H1 (cell line): ENCODE measurements at regions not wholly inside any gene's neighbourhood (a gene's known extent, or its start where the extent isn't known, plus 50 kb on each side); places are given as distances from the start of the nearest gene placed in this dataset.

Experiments used
- CTCF ChIA-PET: fragments of 300-600 bp; sonication (Branson Sonifier 250); formaldehyde crosslinking; loops from one replicate; lab custom pipeline; 2021; ENCODE audit not compliant: partially characterized antibody; lab: Charles Lee
- POLR2A ChIA-PET: fragments of 300-600 bp; sonication (Branson Sonifier 250); formaldehyde crosslinking; loops from one replicate; lab custom pipeline; 2021; ENCODE audit warnings: inconsistent platforms; ENCODE audit not compliant: partially characterized antibody; lab: Charles Lee
- DNase-seq, 2 experiments: peaks; one replicate each; pipeline versions ENCODE4 v3.0.0 to v3.0.0-alpha.2; 2010 to 2022; ENCODE audit warnings: low spot score in 2 of 2, low read depth in 1 of 2, mixed read lengths in 1 of 2
- FAIRE-seq: peaks from 2 replicates; lab custom pipeline; 2011; peaks lifted over from hg19 to GRCh38; lab: Jason Lieb, UNC
- H2AFZ ChIP-seq: 2 replicates; pipeline ENCODE4 v1.8.1; 2012; ENCODE audit warnings: low read length, inconsistent platforms
- H2AK5ac ChIP-seq: 2 replicates; pipeline ENCODE4 v1.6.1; 2013; ENCODE audit warnings: low read depth, low read length
- H2BK120ac ChIP-seq: replicated peaks from 2 replicates; pipeline ENCODE3; 2013; ENCODE audit warnings: low read depth, low read length, inconsistent platforms
- H2BK12ac ChIP-seq: 2 replicates; pipeline ENCODE4 v1.6.1; 2013; ENCODE audit warnings: low read depth, low read length
- H2BK15ac ChIP-seq: 2 replicates; pipeline ENCODE4 v1.6.1; 2013; ENCODE audit warnings: low read length
- H2BK20ac ChIP-seq: 2 replicates; pipeline ENCODE4 v1.6.1; 2013; ENCODE audit warnings: low read length
- H2BK5ac ChIP-seq: 2 replicates; pipeline ENCODE4 v1.6.1; 2013; ENCODE audit warnings: low read depth, low read length
- H3K14ac ChIP-seq: 2 replicates; pipeline ENCODE4 v1.6.1; 2013; ENCODE audit warnings: inconsistent platforms; ENCODE audit not compliant: insufficient read length
- H3K18ac ChIP-seq: 2 replicates; pipeline ENCODE4 v1.6.1; 2013; ENCODE audit warnings: low read length; ENCODE audit errors: extremely low read depth
- H3K23ac ChIP-seq: 2 replicates; pipeline ENCODE4 v1.6.1; 2013; ENCODE audit warnings: inconsistent platforms; ENCODE audit not compliant: insufficient read length
- H3K23me2 ChIP-seq: 2 replicates; pipeline ENCODE4 v1.6.1; 2013; ENCODE audit warnings: low read depth, low read length
- H3K27ac ChIP-seq: 2 replicates; pipeline ENCODE4 v1.6.1; 2011; ENCODE audit warnings: low read depth, low read length, inconsistent platforms
- H3K27me3 ChIP-seq, 4 experiments: replicated peaks in 1 of 4; 1 replicate in 1 of 4; 2 replicates in 3 of 4; pipeline versions ENCODE4 v1.6.1 to v1.8.1; 2011 to 2013; ENCODE audit warnings: low read length in 3 of 4, mild to moderate bottlenecking in 3 of 4, inconsistent platforms in 2 of 4, mixed read lengths in 2 of 4, moderate library complexity in 1 of 4; ENCODE audit not compliant: control insufficient read depth in 3 of 4, insufficient read depth in 3 of 4; ENCODE audit errors: extremely low read depth in 1 of 4
- H3K36me3 ChIP-seq, 4 experiments: 2 replicates each; pipeline versions ENCODE4 v1.6.1 to v1.8.1; 2011 to 2013; ENCODE audit warnings: mild to moderate bottlenecking in 4 of 4, low read length in 3 of 4, moderate library complexity in 2 of 4, control low read depth in 1 of 4, inconsistent platforms in 1 of 4; ENCODE audit not compliant: insufficient read depth in 4 of 4, control insufficient read depth in 2 of 4
- H3K4ac ChIP-seq: replicated peaks from 2 replicates; pipeline ENCODE3; 2013; ENCODE audit warnings: low read length, low read depth, mixed read lengths, inconsistent platforms; ENCODE audit not compliant: insufficient read length
- H3K4me1 ChIP-seq, 4 experiments: replicated peaks in 1 of 4; 1 replicate in 1 of 4; 2 replicates in 3 of 4; pipeline versions ENCODE4 v1.6.1 to v1.8.1; 2011 to 2013; ENCODE audit warnings: low read length in 3 of 4, inconsistent platforms in 2 of 4, mixed read lengths in 1 of 4; ENCODE audit not compliant: insufficient read depth in 4 of 4, control insufficient read depth in 3 of 4
- H3K4me2 ChIP-seq, 2 experiments: 2 replicates each; pipeline versions ENCODE4 v1.6.1 to v1.8.1; 2011 to 2013; ENCODE audit warnings: low read depth in 2 of 2, low read length in 2 of 2, control low read depth in 1 of 2, inconsistent platforms in 1 of 2, mild to moderate bottlenecking in 1 of 2; ENCODE audit not compliant: insufficient read depth in 1 of 2
- H3K4me3 ChIP-seq, 4 experiments: fragments of 200-600, 300-600 bp in 1 of 4; sonication (generic), shearing (Covaris generic), sonication (Bioruptor Twin) in 1 of 4; 2 replicates each; pipeline versions ENCODE4 v1.5.1 to v1.8.1; 2011 to 2016; ENCODE audit warnings: low read length in 4 of 4, low read depth in 3 of 4, control low read depth in 2 of 4, inconsistent platforms in 2 of 4, mild to moderate bottlenecking in 2 of 4, mixed read lengths in 1 of 4, moderate library complexity in 1 of 4; ENCODE audit not compliant: insufficient read depth in 2 of 4; ENCODE audit errors: extremely low read depth in 1 of 4
- H3K56ac ChIP-seq: replicated peaks from 2 replicates; pipeline ENCODE3; 2013; ENCODE audit warnings: low read depth, mild to moderate bottlenecking, mixed read lengths, low read length, inconsistent platforms; ENCODE audit not compliant: insufficient read length
- H3K79me1 ChIP-seq: 2 replicates; pipeline ENCODE4 v1.6.1; 2013; ENCODE audit warnings: low read depth, low read length, control low read depth
- H3K79me2 ChIP-seq, 2 experiments: 2 replicates each; pipeline versions ENCODE4 v1.6.1 to v1.8.1; 2012 to 2013; ENCODE audit warnings: low read length in 2 of 2, mild to moderate bottlenecking in 2 of 2, inconsistent platforms in 1 of 2; ENCODE audit not compliant: insufficient read depth in 2 of 2, control insufficient read depth in 1 of 2
- H3K9ac ChIP-seq, 4 experiments: replicated peaks in 1 of 4; 1 replicate in 1 of 4; 2 replicates in 3 of 4; pipeline versions ENCODE4 v1.6.1 to v1.8.1; 2011 to 2013; ENCODE audit warnings: low read depth in 3 of 4, low read length in 3 of 4, control low read depth in 2 of 4, mild to moderate bottlenecking in 2 of 4, moderate library complexity in 2 of 4, inconsistent platforms in 1 of 4; ENCODE audit errors: extremely low read depth in 1 of 4
- H3K9me3 ChIP-seq, 2 experiments: 2 replicates each; pipeline versions ENCODE4 v1.6.1 to v1.8.1; 2012 to 2013; ENCODE audit warnings: mild to moderate bottlenecking in 2 of 2, moderate library complexity in 2 of 2, control low read depth in 1 of 2, inconsistent platforms in 1 of 2, low read depth in 1 of 2, low read length in 1 of 2, mixed read lengths in 1 of 2; ENCODE audit not compliant: insufficient read depth in 2 of 2
- H4K20me1 ChIP-seq, 2 experiments: replicated peaks in 1 of 2; 2 replicates each; pipeline versions ENCODE3 to v1.8.1; 2011 to 2013; ENCODE audit warnings: inconsistent platforms in 2 of 2, low read length in 2 of 2, mild to moderate bottlenecking in 1 of 2; ENCODE audit not compliant: insufficient read depth in 2 of 2, control insufficient read depth in 1 of 2
- H4K5ac ChIP-seq: 2 replicates; pipeline ENCODE4 v1.6.1; 2013; ENCODE audit warnings: low read length, low read depth, mixed read lengths, inconsistent platforms; ENCODE audit not compliant: insufficient read length
- H4K8ac ChIP-seq: 2 replicates; pipeline ENCODE4 v1.8.0; 2013; ENCODE audit warnings: mild to moderate bottlenecking, moderate library complexity, low read length, inconsistent platforms; ENCODE audit not compliant: insufficient read depth; ENCODE audit errors: extremely low read depth
- H4K91ac ChIP-seq: replicated peaks from 2 replicates; pipeline ENCODE3; 2013; ENCODE audit warnings: low read length, mixed read lengths, inconsistent platforms; ENCODE audit not compliant: insufficient read length
- BRCA1 ChIP-seq: IDR thresholded peaks from 2 replicates; pipeline ENCODE4 v1.6.1; 2012; ENCODE audit warnings: low read depth, low read length, improper control_type of control experiment
- GTF2F1 ChIP-seq: IDR thresholded peaks from 2 replicates; pipeline ENCODE4 v1.6.1; 2012; ENCODE audit warnings: low read depth, low read length, improper control_type of control experiment, borderline replicate concordance
- RAD21 ChIP-seq, 2 experiments: IDR thresholded peaks in 1 of 2; conservative IDR thresholded peaks in 1 of 2; 2 replicates each; pipeline ENCODE4 v1.6.1; 2011; ENCODE audit warnings: low read depth in 2 of 2, low read length in 2 of 2, improper control_type of control experiment in 1 of 2, inconsistent platforms in 1 of 2, mild to moderate bottlenecking in 1 of 2, moderate library complexity in 1 of 2
- WGBS, 2 experiments: shearing (Covaris generic) in 1 of 2; methylation state at CpG; one replicate each; pipeline versions ENCODE4 v1.1.6 to v1.1.7; 2013 to 2015; ENCODE audit warnings: low lambda C conversion rate in 2 of 2, mixed read lengths in 2 of 2, inconsistent platforms in 1 of 2, low coverage in 1 of 2, missing lambda C conversion rate in 1 of 2; ENCODE audit not compliant: insufficient replicate concordance in 2 of 2, insufficient coverage in 1 of 2, insufficient read length in 1 of 2; ENCODE audit errors: extremely low coverage in 1 of 2, missing lambda C conversion rate in 1 of 2; 5-methylcytosine and 5-hydroxymethylcytosine counted together

GRCh38 chr4:124230268-124230667 is 482.3 kb downstream of the ANKRD50 start:
- Histone ChIP-seq H2BK15ac (no peak overlapping the region), H3K9me3 (no peaks in the 10 kb centered on the region), H2BK12ac (no peak overlapping the region), H3K27ac (no peak overlapping the region), H3K79me2 (no peaks in the 10 kb centered on the region), H3K18ac (no peak overlapping the region), H4K91ac (no peak overlapping the region), H3K4me2 (no peak overlapping the region), H4K20me1 (no peaks in the 10 kb centered on the region), H3K79me1 (no peaks in the 10 kb centered on the region), H2BK20ac (no peak overlapping the region), H4K8ac (no peak overlapping the region), H3K4me3 (no peak overlapping the region), H3K9ac (no peak overlapping the region), H2BK120ac (no peak overlapping the region), H4K5ac (no peak overlapping the region), H3K27me3 (no peaks in the 10 kb centered on the region), H2AK5ac (no peak overlapping the region), H2AFZ (no peak overlapping the region), H3K36me3 (no peaks in the 10 kb centered on the region), H3K4ac (no peak overlapping the region), H3K56ac (no peak overlapping the region), H3K23ac (no peak overlapping the region), H3K4me1 (no peaks in the 10 kb centered on the region), H3K14ac (no peak overlapping the region), H2BK5ac (no peak overlapping the region), H3K23me2 (no peaks in the 10 kb centered on the region)
- no peak for DNase-seq
- 90% methylated on average over 2 of the region's 2 CpGs; no CpG with 5 or more reads in 1 of the 2 experiments for WGBS, 2 experiments
- ChIA-PET CTCF (no interaction called here), POLR2A (no interaction called here)
- TF ChIP-seq BRCA1 = no peak
- no peak for TF ChIP-seq GTF2F1
- no peak for TF ChIP-seq RAD21 (IDR thresholded peaks at IDR 0.05 in 1 of 2, conservative IDR thresholded peaks at IDR 0.05 in 1 of 2; ENCODE audit: low read depth in 2 of 2, low read length in 2 of 2)
- FAIRE-seq = no peak
